Natural killer cell (primary cell): ENCODE measurements at regions not wholly inside any gene's neighbourhood (a gene's known extent, or its start where the extent isn't known, plus 50 kb on each side); places are given as distances from the start of the nearest gene placed in this dataset.

Source experiments
- ATAC-seq, 3 donors: fragments of 150-1000 bp in 2 of 3; fragments of 200-7000 bp in 1 of 3; cut with Tn5 transposase; 1 replicate in 1 of 3; 2 replicates in 2 of 3; pipeline ENCODE4 v1.10.0; 2021; ENCODE audit warnings: mild to moderate bottlenecking in 2 of 3, moderate library complexity in 2 of 3
- DNase-seq, 2 donors: peaks; one replicate each; pipeline versions ENCODE4 v3.0.0 to v3.0.0-alpha.2; 2013 to 2021; ENCODE audit warnings: mixed read lengths in 1 of 2
- H3K27ac ChIP-seq: one replicate; pipeline ENCODE4 v1.5.1; 2013; ENCODE audit warnings: mild to moderate bottlenecking, low read length
- H3K27me3 ChIP-seq: one replicate; pipeline ENCODE4 v1.6.1; 2013; ENCODE audit warnings: low read length; ENCODE audit not compliant: control insufficient read depth, insufficient read depth
- H3K36me3 ChIP-seq: one replicate; pipeline ENCODE4 v1.6.1; 2013; ENCODE audit warnings: low read length; ENCODE audit not compliant: control insufficient read depth, insufficient read depth
- H3K4me1 ChIP-seq: one replicate; pipeline ENCODE4 v1.6.1; 2013; ENCODE audit warnings: low read length; ENCODE audit not compliant: control insufficient read depth, insufficient read depth
- H3K4me3 ChIP-seq: one replicate; pipeline ENCODE4 v1.5.1; 2013; ENCODE audit warnings: low read length
- H3K9me3 ChIP-seq: one replicate; pipeline ENCODE4 v1.6.1; 2013; ENCODE audit warnings: low read length; ENCODE audit not compliant: control insufficient read depth, insufficient read depth
- H3K27ac Mint-ChIP-seq, 2 donors: one replicate each; pipeline ENCODE4 v1.8.0; 2022; ENCODE audit warnings: mild to moderate bottlenecking in 2 of 2, mixed read lengths in 2 of 2, moderate library complexity in 1 of 2
- H3K27me3 Mint-ChIP-seq, 2 donors: one replicate each; pipeline ENCODE4 v1.8.0; 2022; ENCODE audit warnings: low read depth in 2 of 2, mixed read lengths in 2 of 2
- H3K36me3 Mint-ChIP-seq: one replicate; pipeline ENCODE4 v1.8.0; 2022; ENCODE audit warnings: mixed read lengths
- H3K4me1 Mint-ChIP-seq, 2 donors: one replicate each; pipeline ENCODE4 v1.8.0; 2022; ENCODE audit warnings: mixed read lengths in 2 of 2
- H3K4me3 Mint-ChIP-seq: one replicate; pipeline ENCODE4 v1.8.0; 2022; ENCODE audit warnings: mild to moderate bottlenecking, moderate library complexity, mixed read lengths
- H3K9me3 Mint-ChIP-seq, 2 donors: one replicate each; pipeline ENCODE4 v1.8.0; 2022; ENCODE audit warnings: mixed read lengths in 2 of 2
- WGBS: methylation state at CpG from one replicate; pipeline ENCODE4 v1.1.7; 2013; ENCODE audit warnings: missing lambda C conversion rate; ENCODE audit not compliant: insufficient coverage; 5-methylcytosine and 5-hydroxymethylcytosine counted together
- intact Hi-C: fragments of 100-400 bp; cut with micrococcal nuclease; formaldehyde crosslinking; loops from one replicate; pipeline ENCODE4 v1.14.2; 2022
- TF ChIP-seq, protein P1 (sequence below): fragments of 200-600 bp; IDR thresholded peaks from one replicate; pipeline ENCODE4 v1.8.0; 2022; ENCODE audit warnings: antibody characterized with exemption

DNA sequence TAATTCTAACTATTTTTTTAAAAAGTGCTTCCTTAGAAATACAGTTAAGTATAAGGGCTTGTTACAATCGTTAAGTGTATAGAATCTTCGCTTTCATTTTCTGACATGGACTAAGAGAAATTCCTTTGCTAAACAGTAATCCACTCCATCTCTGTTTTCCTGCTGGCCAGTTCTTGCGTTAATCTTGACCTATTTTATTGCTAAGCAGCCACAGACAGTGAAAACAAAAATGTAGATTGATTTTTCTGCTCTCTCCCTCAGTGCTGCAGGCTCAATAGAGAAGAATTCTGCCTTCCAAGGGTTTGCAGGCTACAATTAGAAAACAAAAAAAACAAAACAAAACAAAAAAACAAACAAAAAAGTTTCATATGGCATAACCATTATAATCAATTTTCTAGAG is 310.4 kb upstream of the ADARB2 start:
- H3K9me3 Mint-ChIP-seq = peaks cover 0 to 4% of the 10 kb centered on the region in 2 donors
- intact Hi-C loops = no loop called here
- no peaks in the 10 kb centered on the region for H3K36me3 Mint-ChIP-seq

DNA sequence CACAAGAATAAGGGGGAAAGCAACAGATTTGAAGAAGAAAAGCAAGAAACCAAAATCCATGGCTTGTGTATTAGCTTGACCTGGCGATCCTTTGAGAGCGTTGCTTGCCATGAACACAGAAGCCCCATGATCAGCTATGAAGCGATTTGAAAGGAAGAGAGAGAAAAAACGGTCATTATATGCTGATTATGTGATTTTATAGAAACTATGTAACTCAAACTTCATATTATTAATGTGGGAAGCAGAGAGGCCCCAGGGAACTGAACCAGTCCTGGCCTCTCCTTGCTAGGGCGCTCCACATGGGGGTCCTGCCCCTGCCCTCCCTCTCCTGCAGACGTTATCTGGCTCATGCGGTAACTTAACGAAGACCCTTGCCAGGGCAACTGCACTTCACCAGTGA is 306.1 kb upstream of the ADARB2 start:
- no peaks in the 10 kb centered on the region for H3K4me1 ChIP-seq
- Mint-ChIP-seq H3K9me3 (peaks cover 2 to 4% of the 10 kb centered on the region in 2 donors), H3K27me3 (peaks cover 0 to 5% of the 10 kb centered on the region in 2 donors), H3K36me3 (no peaks in the 10 kb centered on the region), H3K4me1 (no peaks in the 10 kb centered on the region), H3K4me3 (no peak overlapping the region), H3K27ac (no peak overlapping the region)
- no peaks in the 10 kb centered on the region for H3K27me3 ChIP-seq
- TF ChIP-seq, protein P1, sequence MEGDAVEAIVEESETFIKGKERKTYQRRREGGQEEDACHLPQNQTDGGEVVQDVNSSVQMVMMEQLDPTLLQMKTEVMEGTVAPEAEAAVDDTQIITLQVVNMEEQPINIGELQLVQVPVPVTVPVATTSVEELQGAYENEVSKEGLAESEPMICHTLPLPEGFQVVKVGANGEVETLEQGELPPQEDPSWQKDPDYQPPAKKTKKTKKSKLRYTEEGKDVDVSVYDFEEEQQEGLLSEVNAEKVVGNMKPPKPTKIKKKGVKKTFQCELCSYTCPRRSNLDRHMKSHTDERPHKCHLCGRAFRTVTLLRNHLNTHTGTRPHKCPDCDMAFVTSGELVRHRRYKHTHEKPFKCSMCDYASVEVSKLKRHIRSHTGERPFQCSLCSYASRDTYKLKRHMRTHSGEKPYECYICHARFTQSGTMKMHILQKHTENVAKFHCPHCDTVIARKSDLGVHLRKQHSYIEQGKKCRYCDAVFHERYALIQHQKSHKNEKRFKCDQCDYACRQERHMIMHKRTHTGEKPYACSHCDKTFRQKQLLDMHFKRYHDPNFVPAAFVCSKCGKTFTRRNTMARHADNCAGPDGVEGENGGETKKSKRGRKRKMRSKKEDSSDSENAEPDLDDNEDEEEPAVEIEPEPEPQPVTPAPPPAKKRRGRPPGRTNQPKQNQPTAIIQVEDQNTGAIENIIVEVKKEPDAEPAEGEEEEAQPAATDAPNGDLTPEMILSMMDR = no peak
- H3K27ac ChIP-seq = no peak overlapping the region
- no peaks in the 10 kb centered on the region for H3K36me3 ChIP-seq
- H3K9me3 ChIP-seq = no peaks in the 10 kb centered on the region
- DNase-seq = no peak
- ATAC-seq = no peak
- no peak overlapping the region for H3K4me3 ChIP-seq
- intact Hi-C loops = no loop called here
- 88% methylated on average over 7 of the region's 8 CpGs for WGBS

More for the DNA sequence above, 310.4 kb upstream of the ADARB2 start:
- no peaks in the 10 kb centered on the region for H3K9me3 ChIP-seq
- no peak overlapping the region for H3K4me3 ChIP-seq
- no peaks in the 10 kb centered on the region for H3K4me1 Mint-ChIP-seq
- WGBS = 92% methylated on average over 2 of the region's 3 CpGs
- H3K4me1 ChIP-seq = no peaks in the 10 kb centered on the region
- DNase-seq (no peak), ATAC-seq (no peak)
- TF ChIP-seq, protein P1 = no peak
- H3K27me3 ChIP-seq = no peaks in the 10 kb centered on the region
- no peaks in the 10 kb centered on the region for H3K36me3 ChIP-seq
- no peak overlapping the region for H3K27ac ChIP-seq
- H3K27me3 Mint-ChIP-seq = no peaks in the 10 kb centered on the region
- H3K27ac Mint-ChIP-seq = no peak overlapping the region
- H3K4me3 Mint-ChIP-seq = no peak overlapping the region

DNA sequence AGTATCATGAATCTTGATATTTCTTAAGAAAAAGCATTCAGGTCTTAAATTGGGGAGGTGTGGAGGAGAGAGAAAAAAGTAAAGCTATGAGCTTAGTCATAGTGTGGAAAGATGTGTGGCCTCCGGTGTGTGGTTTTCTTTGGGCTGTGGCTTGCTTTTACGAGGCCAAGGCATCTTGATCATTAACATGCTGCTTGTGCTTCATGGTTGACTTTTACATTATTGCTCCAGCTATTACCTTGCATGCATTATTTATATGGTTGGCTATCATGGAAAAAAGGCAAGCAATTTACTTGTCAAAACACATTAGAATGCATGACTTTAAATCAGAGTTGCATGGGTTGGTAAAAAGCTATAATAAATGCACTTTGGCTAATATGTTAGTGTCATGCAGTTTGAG is 300.7 kb upstream of the ADARB2 start:
- Histone ChIP-seq H3K4me3 (no peak overlapping the region), H3K9me3 (no peaks in the 10 kb centered on the region), H3K27ac (no peak overlapping the region), H3K36me3 (no peaks in the 10 kb centered on the region), H3K4me1 (no peaks in the 10 kb centered on the region), H3K27me3 (no peaks in the 10 kb centered on the region)
- WGBS = 68% methylated on average over 2 of the region's 2 CpGs
- ATAC-seq = no peak
- Mint-ChIP-seq H3K4me1 (no peaks in the 10 kb centered on the region), H3K36me3 (no peaks in the 10 kb centered on the region), H3K9me3 (peaks cover 2% of the 10 kb centered on the region in 2 donors), H3K27ac (no peak overlapping the region), H3K27me3 (peaks cover 0 to 5% of the 10 kb centered on the region in 2 donors), H3K4me3 (no peak overlapping the region)
- intact Hi-C loops = no loop called here
- TF ChIP-seq, protein P1 = no peak
- no peak for DNase-seq

DNA sequence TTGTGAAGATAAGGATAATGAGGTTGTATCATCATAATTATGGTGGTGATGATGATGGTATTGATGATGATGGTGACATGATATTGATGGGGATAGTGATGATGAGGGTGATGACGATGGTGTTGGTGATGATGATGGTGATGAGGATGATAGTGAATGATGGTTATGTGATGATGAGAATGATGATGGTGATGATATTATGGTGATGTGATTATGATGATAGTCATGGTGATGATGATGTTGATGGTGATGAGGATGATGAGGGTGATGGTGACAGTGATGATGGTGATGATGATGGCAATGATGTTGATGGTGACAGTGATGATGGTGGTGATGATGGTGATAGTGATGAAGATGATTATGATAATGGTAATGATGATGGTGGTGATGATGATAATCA is 299.9 kb upstream of the ADARB2 start:
- H3K27ac ChIP-seq = no peak overlapping the region
- 94% methylated on average over 1 of the region's 1 CpG for WGBS

More for the DNA sequence above, 299.9 kb upstream of the ADARB2 start:
- H3K9me3 Mint-ChIP-seq = peaks cover 2% of the 10 kb centered on the region in 2 donors
- H3K27ac Mint-ChIP-seq = no peak overlapping the region
- Histone ChIP-seq H3K27me3 (no peaks in the 10 kb centered on the region), H3K9me3 (no peaks in the 10 kb centered on the region), H3K4me3 (no peak overlapping the region), H3K36me3 (no peaks in the 10 kb centered on the region), H3K4me1 (no peaks in the 10 kb centered on the region)
- no peak for ATAC-seq
- H3K27me3 Mint-ChIP-seq = peaks cover 0 to 8% of the 10 kb centered on the region in 2 donors
- H3K36me3 Mint-ChIP-seq = no peaks in the 10 kb centered on the region
- intact Hi-C loops = no loop called here
- no peak overlapping the region for H3K4me3 Mint-ChIP-seq
- TF ChIP-seq, protein P1 = no peak
- H3K4me1 Mint-ChIP-seq = no peaks in the 10 kb centered on the region
- DNase-seq = no peak
